NCI-H2196 treated with DMSO at 0.1 percent for 48 hours (cell line): ENCODE measurements at regions not wholly inside any gene's neighbourhood (a gene's known extent, or its start where the extent isn't known, plus 50 kb on each side); places are given as distances from the start of the nearest gene placed in this dataset.

ENCODE experiments used
- DNase-seq: peaks from one replicate; lab custom pipeline; 2025; ENCODE audit not compliant: unreplicated experiment; lab: John Stamatoyannopoulos, UW

GRCh38 chr14:25197885-25198284 lies 147.9 kb upstream of the STXBP6 start:
- DNase-seq: no peak

- no peak for DNase-seq
Observed at GRCh38 chr14:25180221-25180620, 130.3 kb upstream of the STXBP6 start.

GRCh38 chr14:25178255-25178654 lies 128.3 kb upstream of the STXBP6 start:
- no peak for DNase-seq

GRCh38 chr14:25150934-25151790 lies 101.2 kb upstream of the STXBP6 start:
- DNase-seq: peak; percentile 32

- DNase-seq: no peak
Observed at GRCh38 chr14:25150401-25150800, 100.5 kb upstream of the STXBP6 start.

- no peak for DNase-seq
Observed at GRCh38 chr14:25140411-25140810, 90.5 kb upstream of the STXBP6 start.

- no peak for DNase-seq
Observed at GRCh38 chr14:25136811-25137210, 86.9 kb upstream of the STXBP6 start.

GRCh38 chr14:25134184-25134583 lies 84.2 kb upstream of the STXBP6 start:
- DNase-seq: no peak

- peak; percentile 30 for DNase-seq
Observed at GRCh38 chr14:25132732-25133422, 82.9 kb upstream of the STXBP6 start.

- no peak for DNase-seq
Observed at GRCh38 chr14:25132094-25132493, 82.1 kb upstream of the STXBP6 start.

- no peak for DNase-seq
Observed at GRCh38 chr14:25122843-25123242, 72.9 kb upstream of the STXBP6 start.

GRCh38 chr14:25122211-25122610 lies 72.3 kb upstream of the STXBP6 start:
- no peak for DNase-seq

GRCh38 chr14:25121337-25122129 lies 71.6 kb upstream of the STXBP6 start:
- DNase-seq: no peak

GRCh38 chr14:25120261-25120660 lies 70.3 kb upstream of the STXBP6 start:
- DNase-seq: no peak

- no peak for DNase-seq
Observed at GRCh38 chr14:25118671-25119070, 68.7 kb upstream of the STXBP6 start.

- DNase-seq: no peak
Observed at GRCh38 chr14:25117342-25117741, 67.4 kb upstream of the STXBP6 start.

GRCh38 chr14:25116607-25117006 lies 66.7 kb upstream of the STXBP6 start:
- DNase-seq: no peak

- DNase-seq: no peak
Observed at GRCh38 chr14:25113394-25113793, 63.4 kb upstream of the STXBP6 start.

- DNase-seq: no peak
Observed at GRCh38 chr14:25111061-25111601, 61.2 kb upstream of the STXBP6 start.

- no peak for DNase-seq
Observed at GRCh38 chr14:25110106-25110505, 60.2 kb upstream of the STXBP6 start.

- DNase-seq: no peak
Observed at GRCh38 chr14:25108959-25109358, 59.0 kb upstream of the STXBP6 start.
